Sigmoid colon (tissue), 6 donors: ENCODE measurements at regions not wholly inside any gene's neighbourhood (a gene's known extent, or its start where the extent isn't known, plus 50 kb on each side); places are given as distances from the start of the nearest gene placed in this dataset.

Experiments used
- DNase-seq: peaks from one replicate; pipeline ENCODE4 v3.0.0-alpha.2; 2019
- H3K27ac ChIP-seq, 4 donors: fragments of 200-600 bp; sonication (generic); one replicate each; pipeline ENCODE4 v1.5.1; 2016 to 2019; ENCODE audit warnings: mild to moderate bottlenecking in 1 of 4
- H3K27me3 ChIP-seq, 3 donors: fragments of 200-600 bp; sonication (generic); one replicate each; pipeline ENCODE4 v1.5.1; 2019; ENCODE audit warnings: mild to moderate bottlenecking in 1 of 3
- H3K36me3 ChIP-seq, 4 donors: fragments of 200-600 bp; sonication (generic); one replicate each; pipeline ENCODE4 v1.5.1; 2016 to 2019
- H3K4me1 ChIP-seq, 4 donors: fragments of 200-600 bp; sonication (generic); one replicate each; pipeline ENCODE4 v1.5.1; 2017 to 2019
- H3K4me3 ChIP-seq, 4 donors: fragments of 200-600 bp; sonication (generic); one replicate each; pipeline ENCODE4 v1.5.1; 2017 to 2019; ENCODE audit warnings: mild to moderate bottlenecking in 2 of 4, moderate library complexity in 1 of 4
- H3K9me3 ChIP-seq, 4 donors: fragments of 200-600 bp in 3 of 4; sonication (generic) in 3 of 4; one replicate each; pipeline versions ENCODE4 v1.5.1 to v1.6.1; 2013 to 2019
- EP300 ChIP-seq, 4 donors: sonication (generic); formaldehyde crosslinking; IDR thresholded peaks; one replicate each; pipeline ENCODE4 v1.6.1; 2017; ENCODE audit warnings: antibody characterized with exemption in 4 of 4
- POLR2A ChIP-seq, 2 donors: fragments of 450-650 bp; IDR thresholded peaks; one replicate each; pipeline ENCODE4 v1.6.1; 2016; ENCODE audit warnings: antibody characterized with exemption in 2 of 2, mild to moderate bottlenecking in 2 of 2, moderate library complexity in 2 of 2
- POLR2AphosphoS5 ChIP-seq, 4 donors: sonication (generic); formaldehyde crosslinking; IDR thresholded peaks; one replicate each; pipeline ENCODE4 v1.6.1; 2017; ENCODE audit warnings: antibody characterized with exemption in 4 of 4
- WGBS, 2 donors: extraction: QIAGEN DNeasy Blood & Tissue Kit; methylation state at CpG; one replicate each; pipeline ENCODE4 v1.1.7; 2013; 5-methylcytosine and 5-hydroxymethylcytosine counted together
- intact Hi-C: fragments of 100-400 bp; cut with DNase I; formaldehyde crosslinking; loops from one replicate; pipeline ENCODE4 v1.15.1; 2023
- TF ChIP-seq, protein P1 (sequence below), 4 experiments: fragments of 450-650 bp in 3 of 4; fragments of 200-600 bp in 1 of 4; IDR thresholded peaks; one replicate each; pipeline ENCODE4 v1.5.1; 2016 to 2019; ENCODE audit warnings: antibody characterized with exemption in 4 of 4, mild to moderate bottlenecking in 3 of 4, moderate library complexity in 2 of 4
- donor health status: healthy with polysubstance abuse.
- donor health status: healthy.

DNA sequence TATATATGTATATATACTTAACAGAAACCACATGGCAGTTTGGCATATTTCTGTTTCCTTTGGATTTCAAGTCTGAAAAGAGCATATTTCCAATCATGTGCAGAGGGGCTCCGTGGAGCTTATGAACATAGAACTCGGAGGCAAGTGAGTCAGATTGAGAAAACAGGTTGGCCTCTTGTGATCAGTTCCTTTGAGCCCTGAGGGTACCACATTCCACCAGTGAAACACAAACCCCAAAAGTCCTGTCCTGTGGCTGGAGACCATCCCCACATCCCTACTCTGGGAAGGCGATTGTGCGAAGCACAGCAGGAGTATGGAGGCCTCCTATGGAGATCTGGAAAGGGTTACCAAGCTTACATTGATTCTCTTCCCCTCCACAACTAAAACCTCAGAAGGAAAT lies 196.7 kb upstream of the TMEM72 start:
- 93 to 94% methylated on average over 4 of the region's 4 CpGs for WGBS, 2 donors
- Histone ChIP-seq H3K4me1 (peaks cover 0 to 11% (median 0%) of the 10 kb centered on the region in 4 donors), H3K9me3 (no peaks in the 10 kb centered on the region), H3K27ac (no peak overlapping the region), H3K27me3 (no peaks in the 10 kb centered on the region), H3K36me3 (no peaks in the 10 kb centered on the region), H3K4me3 (no peak overlapping the region)
- intact Hi-C loops, result no loop called here
- DNase-seq, result no peak
- TF ChIP-seq POLR2A (IDR thresholded peaks at IDR 0.05), result no peak
- TF ChIP-seq POLR2AphosphoS5 (IDR thresholded peaks at IDR 0.05), result no peak
- no peak for TF ChIP-seq EP300 (IDR thresholded peaks at IDR 0.05)
- TF ChIP-seq, protein P1, sequence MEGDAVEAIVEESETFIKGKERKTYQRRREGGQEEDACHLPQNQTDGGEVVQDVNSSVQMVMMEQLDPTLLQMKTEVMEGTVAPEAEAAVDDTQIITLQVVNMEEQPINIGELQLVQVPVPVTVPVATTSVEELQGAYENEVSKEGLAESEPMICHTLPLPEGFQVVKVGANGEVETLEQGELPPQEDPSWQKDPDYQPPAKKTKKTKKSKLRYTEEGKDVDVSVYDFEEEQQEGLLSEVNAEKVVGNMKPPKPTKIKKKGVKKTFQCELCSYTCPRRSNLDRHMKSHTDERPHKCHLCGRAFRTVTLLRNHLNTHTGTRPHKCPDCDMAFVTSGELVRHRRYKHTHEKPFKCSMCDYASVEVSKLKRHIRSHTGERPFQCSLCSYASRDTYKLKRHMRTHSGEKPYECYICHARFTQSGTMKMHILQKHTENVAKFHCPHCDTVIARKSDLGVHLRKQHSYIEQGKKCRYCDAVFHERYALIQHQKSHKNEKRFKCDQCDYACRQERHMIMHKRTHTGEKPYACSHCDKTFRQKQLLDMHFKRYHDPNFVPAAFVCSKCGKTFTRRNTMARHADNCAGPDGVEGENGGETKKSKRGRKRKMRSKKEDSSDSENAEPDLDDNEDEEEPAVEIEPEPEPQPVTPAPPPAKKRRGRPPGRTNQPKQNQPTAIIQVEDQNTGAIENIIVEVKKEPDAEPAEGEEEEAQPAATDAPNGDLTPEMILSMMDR (IDR thresholded peaks at IDR 0.05), result no peak

DNA sequence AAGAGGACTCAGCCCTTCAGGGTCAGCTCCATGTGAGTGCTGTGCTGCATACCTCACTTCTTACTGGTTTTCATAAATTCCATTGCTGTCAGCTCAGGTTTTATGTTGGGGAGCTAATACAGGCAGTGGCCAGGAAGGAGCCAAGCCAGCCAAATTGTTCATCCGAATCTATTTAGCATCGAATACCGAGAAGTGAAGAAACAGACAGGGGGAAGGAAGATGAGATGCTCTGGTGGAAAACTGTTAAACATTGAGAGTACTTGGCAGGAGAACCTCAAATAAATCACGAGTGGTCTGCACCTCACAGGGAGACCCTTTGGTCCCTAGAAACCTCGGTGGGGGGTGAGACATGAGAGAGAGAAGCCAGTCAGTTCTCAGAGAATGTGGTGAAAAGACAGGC lies 196.0 kb upstream of the TMEM72 start:
- no peak for DNase-seq
- no peaks in the 10 kb centered on the region for H3K27me3 ChIP-seq
- H3K4me3 ChIP-seq, result no peak overlapping the region
- no peak overlapping the region for H3K27ac ChIP-seq
- H3K9me3 ChIP-seq, result no peaks in the 10 kb centered on the region
- intact Hi-C loops, result no loop called here
- H3K36me3 ChIP-seq, result no peaks in the 10 kb centered on the region
- WGBS, 2 donors, result 83 to 85% methylated on average over 5 of the region's 5 CpGs
- TF ChIP-seq, protein P1 (IDR thresholded peaks at IDR 0.05), result no peak
- TF ChIP-seq POLR2A (IDR thresholded peaks at IDR 0.05), result no peak
- no peak for TF ChIP-seq POLR2AphosphoS5 (IDR thresholded peaks at IDR 0.05)
- no peak for TF ChIP-seq EP300 (IDR thresholded peaks at IDR 0.05)
- peaks cover 0 to 11% (median 0%) of the 10 kb centered on the region in 4 donors for H3K4me1 ChIP-seq

DNA sequence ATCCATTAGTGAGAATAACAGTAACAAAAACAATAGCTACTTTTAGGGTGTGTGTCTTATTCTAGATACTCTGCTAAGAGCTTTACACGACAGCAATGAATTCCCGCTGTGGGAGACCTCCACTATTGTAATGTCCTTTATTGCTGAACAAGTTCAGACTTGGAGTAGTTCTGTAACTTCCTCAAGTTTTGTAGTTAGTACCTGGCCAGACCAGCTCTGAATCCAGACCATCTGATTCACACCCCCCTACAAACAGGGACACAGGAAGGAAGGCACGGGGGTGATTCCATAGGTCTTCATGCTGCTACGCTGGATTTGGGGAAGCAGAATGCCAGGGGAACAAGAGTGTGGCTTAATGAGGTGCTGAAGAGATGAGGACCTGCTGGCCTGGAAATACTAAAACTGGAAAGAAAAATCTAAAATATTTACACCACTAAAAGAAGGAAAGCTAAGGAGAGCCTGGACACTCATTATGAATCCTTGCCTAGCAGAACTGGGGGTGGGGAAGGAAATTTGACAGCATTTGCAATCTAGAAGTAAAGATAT lies 194.6 kb upstream of the TMEM72 start:
- Histone ChIP-seq H3K4me1 (peaks cover 0 to 11% (median 0%) of the 10 kb centered on the region in 4 donors), H3K27ac (no peak overlapping the region), H3K27me3 (no peaks in the 10 kb centered on the region), H3K36me3 (no peaks in the 10 kb centered on the region), H3K9me3 (no peaks in the 10 kb centered on the region), H3K4me3 (no peak overlapping the region)
- intact Hi-C loops, result no loop called here
- 88% methylated on average over 4 of the region's 4 CpGs for WGBS, 2 donors
- DNase-seq, result no peak
- TF ChIP-seq, protein P1 (IDR thresholded peaks at IDR 0.05), result no peak
- TF ChIP-seq EP300 (IDR thresholded peaks at IDR 0.05), result no peak

DNA sequence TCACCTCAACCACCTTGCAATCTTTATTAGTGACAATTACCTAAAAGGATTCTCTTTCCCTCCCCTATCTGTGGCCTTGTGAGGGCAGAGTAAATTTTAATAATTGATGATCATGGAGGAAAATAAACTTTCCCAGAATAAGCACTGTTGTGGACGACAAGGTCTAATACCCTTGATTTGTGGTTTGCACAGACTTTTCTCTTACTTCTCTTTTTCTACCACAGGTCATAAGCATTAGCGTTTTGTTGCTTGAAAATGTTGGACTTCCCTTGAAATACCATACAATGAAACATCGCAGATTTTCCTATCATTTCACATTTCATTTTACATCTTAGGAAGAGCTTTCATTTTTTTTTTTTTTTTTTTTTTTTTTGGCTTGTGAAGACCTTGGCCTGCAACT lies 188.1 kb upstream of the TMEM72 start:
- intact Hi-C loops, result no loop called here
- Histone ChIP-seq H3K27ac (no peak overlapping the region), H3K27me3 (no peaks in the 10 kb centered on the region), H3K9me3 (peaks cover 0 to 2% (median 0%) of the 10 kb centered on the region in 4 donors), H3K4me3 (no peak overlapping the region), H3K36me3 (no peaks in the 10 kb centered on the region), H3K4me1 (peaks cover 0 to 13% (median 0%) of the 10 kb centered on the region in 4 donors)
- TF ChIP-seq EP300 (IDR thresholded peaks at IDR 0.05), result no peak
- TF ChIP-seq, protein P1 (IDR thresholded peaks at IDR 0.05), result no peak
- 50 to 85% methylated on average over 3 of the region's 3 CpGs for WGBS, 2 donors
- DNase-seq, result no peak
